IMR-90 (cell line): ENCODE measurements at regions not wholly inside any gene's neighbourhood (a gene's known extent, or its start where the extent isn't known, plus 50 kb on each side); places are given as distances from the start of the nearest gene placed in this dataset.

Experiments used
- ATAC-seq: fragments of 200-7000 bp; cut with Tn5 transposase; 2 replicates; pipeline ENCODE4 v1.9.1; 2020; ENCODE audit warnings: low read depth, mild to moderate bottlenecking, moderate library complexity
- BruUV-seq: library from RNA; stranded (reverse); fragments of 400-500 nt; replicated peaks from 2 replicates; lab custom pipeline; 2021; lab: Mats Ljungman, UMichigan
- CTCF ChIA-PET: fragments of 300-600 bp; formaldehyde crosslinking; extraction: SDS; loops from one replicate; lab custom pipeline; 2021; ENCODE audit warnings: antibody characterized with exemption; lab: Yijun Ruan, JAX
- POLR2A ChIA-PET: fragments of 300-600 bp; sonication (Branson Sonifier 250); formaldehyde crosslinking; loops from one replicate; lab custom pipeline; 2022; ENCODE audit warnings: antibody characterized with exemption; ENCODE audit not compliant: unreplicated experiment; lab: Charles Lee
- DNase-seq: peaks from one replicate; pipeline ENCODE4 v3.0.0; 2013
- H2AFZ ChIP-seq: replicated peaks from 2 replicates; pipeline ENCODE3; 2013; ENCODE audit warnings: low read length, mild to moderate bottlenecking; ENCODE audit not compliant: poor library complexity
- H2AK5ac ChIP-seq: 2 replicates; pipeline ENCODE4 v1.6.1; 2013; ENCODE audit warnings: low read depth, low read length, inconsistent platforms
- H2AK9ac ChIP-seq: replicated peaks from 2 replicates; pipeline ENCODE3; 2013; ENCODE audit warnings: mild to moderate bottlenecking, low read depth, low read length, moderate library complexity; ENCODE audit not compliant: poor library complexity
- H2BK120ac ChIP-seq: 2 replicates; pipeline ENCODE4 v1.6.1; 2013; ENCODE audit warnings: low read depth, low read length, inconsistent platforms
- H2BK15ac ChIP-seq: 3 replicates; pipeline ENCODE4 v1.6.1; 2013; ENCODE audit warnings: low read depth, low read length, inconsistent platforms
- H2BK20ac ChIP-seq: 2 replicates; pipeline ENCODE4 v1.6.1; 2013; ENCODE audit warnings: low read depth, mild to moderate bottlenecking, inconsistent platforms, low read length, moderate library complexity
- H2BK5ac ChIP-seq: 2 replicates; pipeline ENCODE4 v1.6.1; 2013; ENCODE audit warnings: mild to moderate bottlenecking, low read depth, low read length, inconsistent platforms; ENCODE audit not compliant: poor library complexity, severe bottlenecking
- H3K14ac ChIP-seq: replicated peaks from 2 replicates; pipeline ENCODE4 v1.6.1; 2013; ENCODE audit warnings: low read depth, low read length, inconsistent platforms
- H3K18ac ChIP-seq: 2 replicates; pipeline ENCODE4 v1.6.1; 2013; ENCODE audit warnings: low read depth, low read length, control low read depth
- H3K23ac ChIP-seq: 2 replicates; pipeline ENCODE4 v1.6.1; 2013; ENCODE audit warnings: low read depth, low read length, inconsistent platforms
- H3K27ac ChIP-seq: 2 replicates; pipeline ENCODE4 v1.5.1; 2013; ENCODE audit warnings: mild to moderate bottlenecking, control low read depth, low read length; ENCODE audit not compliant: insufficient read depth
- H3K27me3 ChIP-seq: 2 replicates; pipeline ENCODE4 v1.6.1; 2013; ENCODE audit warnings: low read length; ENCODE audit not compliant: control insufficient read depth, insufficient read depth
- H3K36me3 ChIP-seq: 2 replicates; pipeline ENCODE4 v1.6.1; 2013; ENCODE audit warnings: low read length, mixed read lengths; ENCODE audit not compliant: control insufficient read depth, insufficient read depth
- H3K4ac ChIP-seq: 2 replicates; pipeline ENCODE4 v1.6.1; 2013; ENCODE audit warnings: low read depth, low read length, inconsistent platforms
- H3K4me1 ChIP-seq: 2 replicates; pipeline ENCODE4 v1.6.1; 2013; ENCODE audit warnings: low read length, mixed read lengths; ENCODE audit not compliant: control insufficient read depth, insufficient read depth
- H3K4me2 ChIP-seq: 2 replicates; pipeline ENCODE4 v1.6.1; 2013; ENCODE audit warnings: low read depth, mild to moderate bottlenecking, control low read depth, low read length, moderate library complexity
- H3K4me3 ChIP-seq: 2 replicates; pipeline ENCODE4 v1.5.1; 2013; ENCODE audit warnings: low read depth, mild to moderate bottlenecking, control low read depth, low read length, moderate library complexity; ENCODE audit not compliant: insufficient read depth
- H3K56ac ChIP-seq: 2 replicates; pipeline ENCODE4 v1.6.1; 2013; ENCODE audit warnings: low read length, inconsistent platforms; ENCODE audit not compliant: insufficient read depth; ENCODE audit errors: extremely low read depth
- H3K79me1 ChIP-seq, 2 experiments: 2 replicates each; pipeline ENCODE4 v1.6.1; 2013; ENCODE audit warnings: low read length in 2 of 2, inconsistent platforms in 1 of 2, low read depth in 1 of 2
- H3K9ac ChIP-seq: 2 replicates; pipeline ENCODE4 v1.6.1; 2013; ENCODE audit warnings: low read depth, low read length, control low read depth
- H3K9me1 ChIP-seq: 2 replicates; pipeline ENCODE4 v1.6.1; 2013; ENCODE audit warnings: low read length, inconsistent platforms; ENCODE audit not compliant: insufficient read depth
- H3K9me3 ChIP-seq: 2 replicates; pipeline ENCODE4 v1.6.1; 2013; ENCODE audit warnings: low read length; ENCODE audit not compliant: control insufficient read depth, insufficient read depth
- H4K20me1 ChIP-seq: 2 replicates; pipeline ENCODE4 v1.6.1; 2013; ENCODE audit warnings: low read length, inconsistent platforms; ENCODE audit not compliant: insufficient read depth
- H4K5ac ChIP-seq: 2 replicates; pipeline ENCODE4 v1.6.1; 2013; ENCODE audit warnings: mild to moderate bottlenecking, low read depth, low read length, control low read depth
- H4K8ac ChIP-seq, 2 experiments: 2 replicates each; pipeline ENCODE4 v1.6.1; 2013; ENCODE audit warnings: low read depth in 2 of 2, low read length in 2 of 2, control low read depth in 1 of 2, inconsistent platforms in 1 of 2
- H4K91ac ChIP-seq: 2 replicates; pipeline ENCODE4 v1.6.1; 2013; ENCODE audit warnings: low read depth, low read length, inconsistent platforms; ENCODE audit not compliant: insufficient read depth
- CHD1 ChIP-seq: IDR thresholded peaks from 2 replicates; pipeline ENCODE4 v1.6.1; 2012; ENCODE audit warnings: low read depth, low read length, improper control_type of control experiment
- CTCF ChIP-seq: conservative IDR thresholded peaks from 2 replicates; pipeline ENCODE4 v1.5.1; 2012; ENCODE audit warnings: mild to moderate bottlenecking, low read depth, low read length, improper control_type of control experiment
- ELK1 ChIP-seq: fragments of 150-350 bp; IDR thresholded peaks from 2 replicates; pipeline ENCODE4 v1.6.1; 2016; ENCODE audit warnings: low read depth, mild to moderate bottlenecking, low read length, moderate library complexity, borderline replicate concordance
- MAZ ChIP-seq: IDR thresholded peaks from 2 replicates; pipeline ENCODE4 v1.6.1; 2012; ENCODE audit warnings: low read depth, mild to moderate bottlenecking, low read length, improper control_type of control experiment, moderate library complexity, borderline replicate concordance
- MXI1 ChIP-seq: IDR thresholded peaks from 2 replicates; pipeline ENCODE4 v1.6.1; 2012; ENCODE audit warnings: low read depth, mild to moderate bottlenecking, low read length, moderate library complexity, borderline replicate concordance
- POLR2A ChIP-seq: IDR thresholded peaks from 2 replicates; pipeline ENCODE4 v1.6.1; 2012; ENCODE audit warnings: mild to moderate bottlenecking, low read depth, low read length
- RAD21 ChIP-seq: IDR thresholded peaks from 2 replicates; pipeline ENCODE4 v1.6.1; 2012; ENCODE audit warnings: low read length, improper control_type of control experiment
- RCOR1 ChIP-seq: IDR thresholded peaks from 2 replicates; pipeline ENCODE4 v1.6.1; 2012; ENCODE audit warnings: mild to moderate bottlenecking, low read length, improper control_type of control experiment; ENCODE audit not compliant: insufficient replicate concordance
- RFX5 ChIP-seq: IDR thresholded peaks from 2 replicates; pipeline ENCODE4 v1.8.0; 2012; ENCODE audit warnings: low read depth, mild to moderate bottlenecking, low read length, moderate library complexity
- SMC3 ChIP-seq: fragments of 150-350 bp; IDR thresholded peaks from 2 replicates; pipeline ENCODE4 v1.6.1; 2016; ENCODE audit warnings: low read depth, mild to moderate bottlenecking, antibody characterized with exemption, low read length, moderate library complexity
- USF2 ChIP-seq: fragments of 150-350 bp; IDR thresholded peaks from 2 replicates; pipeline ENCODE4 v1.6.1; 2017; ENCODE audit warnings: mild to moderate bottlenecking, antibody characterized with exemption, low read length, low read depth
- WGBS, 2 experiments: methylation state at CpG; one replicate each; pipeline versions ENCODE4 v1.1.5 to v1.1.7; 2013; ENCODE audit warnings: missing lambda C conversion rate in 2 of 2; ENCODE audit not compliant: insufficient read length in 1 of 2; ENCODE audit errors: extremely low coverage in 2 of 2; 5-methylcytosine and 5-hydroxymethylcytosine counted together
- dilution Hi-C: fragments of 300-500 bp; cut with HindIII; formaldehyde crosslinking; loops from one replicate; pipeline ENCODE4 v1.14.3; 2018; ENCODE audit warnings: low sequenced_read_pairs; ENCODE audit not compliant: unreplicated experiment
- in situ Hi-C: fragments of 300-500 bp; cut with MboI; formaldehyde crosslinking; loops from 3 replicates; pipeline ENCODE4 v1.14.3; 2019; ENCODE audit warnings: low sequenced_read_pairs, inconsistent platforms, mixed read lengths
- intact Hi-C: fragments of 100-400 bp; cut with micrococcal nuclease; formaldehyde crosslinking; loops from 2 replicates; pipeline ENCODE4 v1.10.0; 2022

- intact Hi-C loops (no loop called here), in situ Hi-C loops (no loop called here), dilution Hi-C loops (no loop called here)
- Histone ChIP-seq H3K9ac (no peak overlapping the region), H3K23ac (no peak overlapping the region), H3K4me1 (no peaks in the 10 kb centered on the region), H4K8ac (no peak overlapping the region), H3K27ac (no peak overlapping the region), H2BK15ac (no peak overlapping the region), H2BK5ac (no peak overlapping the region), H3K9me3 (no peaks in the 10 kb centered on the region), H3K14ac (no peak overlapping the region), H2AK5ac (no peak overlapping the region), H2AFZ (no peak overlapping the region), H3K36me3 (no peaks in the 10 kb centered on the region), H3K79me1 (no peaks in the 10 kb centered on the region), H3K27me3 (no peaks in the 10 kb centered on the region), H3K4me3 (no peak overlapping the region), H2BK120ac (no peak overlapping the region), H4K20me1 (no peaks in the 10 kb centered on the region), H3K56ac (no peak overlapping the region), H4K5ac (no peak overlapping the region), H2BK20ac (no peak overlapping the region), H3K9me1 (no peaks in the 10 kb centered on the region), H2AK9ac (no peak overlapping the region), H3K18ac (no peak overlapping the region), H3K4ac (no peak overlapping the region), H3K4me2 (no peak overlapping the region), H4K91ac (no peak overlapping the region)
- no peak for TF ChIP-seq MAZ
- TF ChIP-seq RFX5, result no peak
- TF ChIP-seq USF2, result no peak
- no peak for TF ChIP-seq SMC3
- no peak for TF ChIP-seq ELK1
- TF ChIP-seq CTCF, result no peak
- no peak for TF ChIP-seq RCOR1
- no peak for TF ChIP-seq CHD1
- no peak for TF ChIP-seq RAD21
- TF ChIP-seq MXI1, result no peak
- no peak for TF ChIP-seq POLR2A
- BruUV-seq, result no TSS peak
- ChIA-PET CTCF (no interaction called here), POLR2A (no interaction called here)
- no peak for ATAC-seq
- WGBS, 2 experiments, result no CpG with 5 or more reads among the region's 2 CpGs
- DNase-seq, result no peak
These were observed 63.9 kb upstream of the BARHL2 start for GRCh38 chr1:90780981-90781380.
